ENCODE measurements at regions not wholly inside any gene's neighbourhood (a gene's known extent, or its start where the extent isn't known, plus 50 kb on each side); places are given as distances from the start of the nearest gene placed in this dataset.

- no peak for TF ChIP-seq CTCF (IDR thresholded peaks at IDR 0.05)
- TF ChIP-seq EP300 (IDR thresholded peaks at IDR 0.05), result no peak
- TF ChIP-seq POLR2AphosphoS5 (IDR thresholded peaks at IDR 0.05), result no peak
These were observed 122.6 kb upstream of the ID4 start for GRCh38 chr6:19714434-19715166.

Data from sigmoid colon (tissue), 4 donors.